GM06990 (cell line): ENCODE measurements at regions not wholly inside any gene's neighbourhood (a gene's known extent, or its start where the extent isn't known, plus 50 kb on each side); places are given as distances from the start of the nearest gene placed in this dataset.

Source experiments
- DNase-seq: peaks from one replicate; pipeline ENCODE4 v3.0.0-alpha.2; 2011; ENCODE audit not compliant: insufficient read length; ENCODE audit errors: extremely low read depth
- H3K27me3 ChIP-seq: replicated peaks from 2 replicates; pipeline ENCODE4 v1.6.0; 2011; ENCODE audit warnings: low read length; ENCODE audit not compliant: control insufficient read depth, insufficient read depth
- H3K36me3 ChIP-seq: 2 replicates; pipeline ENCODE4 v1.5.1; 2011; ENCODE audit warnings: low read length; ENCODE audit not compliant: control insufficient read depth, insufficient read depth
- H3K4me3 ChIP-seq: replicated peaks from 2 replicates; pipeline ENCODE4 v1.5.1; 2011; ENCODE audit warnings: low read depth, mild to moderate bottlenecking, control low read depth, low read length
- CTCF ChIP-seq: IDR thresholded peaks from 2 replicates; pipeline ENCODE4 v1.5.1; 2011; ENCODE audit warnings: low read length, control low read depth, mild to moderate bottlenecking, inconsistent platforms; ENCODE audit not compliant: insufficient read depth, poor library complexity, severe bottlenecking

GRCh38 chr20:40572251-40572650 lies 116.8 kb downstream of the MAFB start:
- H3K36me3 ChIP-seq = no peaks in the 10 kb centered on the region
- DNase-seq = no peak
- H3K4me3 ChIP-seq = no peak overlapping the region
- H3K27me3 ChIP-seq = no peaks in the 10 kb centered on the region
- TF ChIP-seq CTCF = no peak

DNA sequence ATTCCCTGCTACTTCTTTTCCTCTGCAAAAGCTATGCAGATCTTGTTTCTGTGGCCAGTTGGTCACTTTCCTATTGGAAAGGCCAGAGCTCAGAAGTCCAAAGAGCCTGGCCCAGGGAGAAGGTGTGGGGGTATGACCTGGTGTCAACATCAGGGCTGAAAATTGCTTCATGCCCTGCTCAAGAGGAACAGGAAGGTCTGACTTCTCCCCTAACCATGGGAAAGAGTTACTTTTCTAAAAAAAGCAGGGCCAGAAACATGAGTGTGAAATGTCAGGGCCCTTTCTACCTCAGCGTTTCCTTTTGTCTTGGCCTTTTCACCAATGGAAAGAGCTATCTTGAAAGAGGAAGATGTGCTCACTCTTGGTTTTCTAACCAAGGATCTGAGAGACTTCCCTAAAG lies 117.4 kb downstream of the MAFB start:
- no peak for TF ChIP-seq CTCF
- no peak overlapping the region for H3K4me3 ChIP-seq
- no peaks in the 10 kb centered on the region for H3K27me3 ChIP-seq
- H3K36me3 ChIP-seq = no peaks in the 10 kb centered on the region
- DNase-seq = no peak

GRCh38 chr20:40568200-40568599 lies 120.8 kb downstream of the MAFB start:
- Histone ChIP-seq H3K36me3 (no peaks in the 10 kb centered on the region), H3K4me3 (no peak overlapping the region), H3K27me3 (no peaks in the 10 kb centered on the region)
- no peak for DNase-seq
- no peak for TF ChIP-seq CTCF

GRCh38 chr20:40565682-40566040 lies 123.4 kb downstream of the MAFB start:
- no peaks in the 10 kb centered on the region for H3K27me3 ChIP-seq
- no peak for DNase-seq
- H3K4me3 ChIP-seq = no peak overlapping the region
- no peaks in the 10 kb centered on the region for H3K36me3 ChIP-seq
- TF ChIP-seq CTCF = no peak

- TF ChIP-seq CTCF = no peak
- Histone ChIP-seq H3K27me3 (no peaks in the 10 kb centered on the region), H3K4me3 (no peak overlapping the region), H3K36me3 (no peaks in the 10 kb centered on the region)
- DNase-seq = no peak
Measured at GRCh38 chr20:40565001-40565681, 123.9 kb downstream of the MAFB start.
